ENCODE measurements at regions not wholly inside any gene's neighbourhood (a gene's known extent, or its start where the extent isn't known, plus 50 kb on each side); places are given as distances from the start of the nearest gene placed in this dataset.

- Histone ChIP-seq H3K4me2 (ENCODE audit: low read length) (no peak overlapping the region), H3F3A (ENCODE audit: insufficient read depth, low read length) (no peaks in the 10 kb centered on the region), H3K36me3 (ENCODE audit: insufficient read depth, low read length) (no peaks in the 10 kb centered on the region)
Observed at GRCh38 chr7:106524690-106525059, 136.3 kb downstream of the CCDC71L start.

GRCh38 chr7:106523482-106523881 lies 137.5 kb downstream of the CCDC71L start:
- Histone ChIP-seq H3K27ac (ENCODE audit: low read depth, low read length, poor library complexity, severe bottlenecking) (no peak overlapping the region), H3K9me3 (ENCODE audit: low read length) (no peaks in the 10 kb centered on the region), H3K9me2 (ENCODE audit: low read depth, low read length) (no peaks in the 10 kb centered on the region), H4K20me1 (ENCODE audit: insufficient read depth, low read length) (no peaks in the 10 kb centered on the region), H3K36me3 (ENCODE audit: insufficient read depth, low read length) (no peaks in the 10 kb centered on the region), H3K4me2 (ENCODE audit: low read length) (no peak overlapping the region), H3K4me1 (ENCODE audit: insufficient read depth, low read length, severe bottlenecking) (no peaks in the 10 kb centered on the region), H3K9ac (ENCODE audit: low read length) (no peak overlapping the region), H3F3A (ENCODE audit: insufficient read depth, low read length) (no peaks in the 10 kb centered on the region), H3K4me3 (ENCODE audit: low read depth, low read length, poor library complexity, severe bottlenecking) (no peak overlapping the region), H2AFZ (ENCODE audit: low read length) (no peak overlapping the region), H3K79me2 (ENCODE audit: insufficient read depth, low read length) (no peaks in the 10 kb centered on the region), H3K27me3 (ENCODE audit: insufficient read depth, low read length) (no peaks in the 10 kb centered on the region)
- TF ChIP-seq CTCF (IDR thresholded peaks at IDR 0.05; ENCODE audit: low read length): no peak
- no peak for TF ChIP-seq EZH2 (IDR thresholded peaks at IDR 0.05; ENCODE audit: borderline replicate concordance, low read length)

More at GRCh38 chr7:106524690-106525059, 136.3 kb downstream of the CCDC71L start:
- Histone ChIP-seq H3K9me3 (ENCODE audit: low read length) (no peaks in the 10 kb centered on the region), H3K4me3 (ENCODE audit: low read depth, low read length, poor library complexity, severe bottlenecking) (no peak overlapping the region), H3K79me2 (ENCODE audit: insufficient read depth, low read length) (no peaks in the 10 kb centered on the region), H3K27me3 (ENCODE audit: insufficient read depth, low read length) (no peaks in the 10 kb centered on the region), H3K9me2 (ENCODE audit: low read depth, low read length) (no peaks in the 10 kb centered on the region), H2AFZ (ENCODE audit: low read length) (no peak overlapping the region), H3K27ac (ENCODE audit: low read depth, low read length, poor library complexity, severe bottlenecking) (no peak overlapping the region), H4K20me1 (ENCODE audit: insufficient read depth, low read length) (no peaks in the 10 kb centered on the region), H3K9ac (ENCODE audit: low read length) (no peak overlapping the region), H3K4me1 (ENCODE audit: insufficient read depth, low read length, severe bottlenecking) (no peaks in the 10 kb centered on the region)
- TF ChIP-seq CTCF (IDR thresholded peaks at IDR 0.05; ENCODE audit: low read length) (no peak), EZH2 (IDR thresholded peaks at IDR 0.05; ENCODE audit: borderline replicate concordance, low read length) (no peak)

- H3F3A ChIP-seq (ENCODE audit: insufficient read depth, low read length): no peaks in the 10 kb centered on the region
- no peak for TF ChIP-seq CTCF (IDR thresholded peaks at IDR 0.05; ENCODE audit: low read length)
- TF ChIP-seq EZH2 (IDR thresholded peaks at IDR 0.05; ENCODE audit: borderline replicate concordance, low read length): no peak
- no peaks in the 10 kb centered on the region for H3K9me3 ChIP-seq (ENCODE audit: low read length)
- no peaks in the 10 kb centered on the region for H3K27me3 ChIP-seq (ENCODE audit: insufficient read depth, low read length)
- H3K27ac ChIP-seq (ENCODE audit: low read depth, low read length, poor library complexity, severe bottlenecking): no peak overlapping the region
- no peak overlapping the region for H2AFZ ChIP-seq (ENCODE audit: low read length)
- H3K36me3 ChIP-seq (ENCODE audit: insufficient read depth, low read length): no peaks in the 10 kb centered on the region
- H3K4me1 ChIP-seq (ENCODE audit: insufficient read depth, low read length, severe bottlenecking): no peaks in the 10 kb centered on the region
- H3K79me2 ChIP-seq (ENCODE audit: insufficient read depth, low read length): no peaks in the 10 kb centered on the region
- H4K20me1 ChIP-seq (ENCODE audit: insufficient read depth, low read length): no peaks in the 10 kb centered on the region
- H3K4me3 ChIP-seq (ENCODE audit: low read depth, low read length, poor library complexity, severe bottlenecking): no peak overlapping the region
- no peak overlapping the region for H3K4me2 ChIP-seq (ENCODE audit: low read length)
- H3K9ac ChIP-seq (ENCODE audit: low read length): no peak overlapping the region
- no peaks in the 10 kb centered on the region for H3K9me2 ChIP-seq (ENCODE audit: low read depth, low read length)
Observed at GRCh38 chr7:106522696-106523095, 138.3 kb downstream of the CCDC71L start.
